ENCODE measurements at regions not wholly inside any gene's neighbourhood (a gene's known extent, or its start where the extent isn't known, plus 50 kb on each side); places are given as distances from the start of the nearest gene placed in this dataset.

- TF ChIP-seq, protein P1, sequence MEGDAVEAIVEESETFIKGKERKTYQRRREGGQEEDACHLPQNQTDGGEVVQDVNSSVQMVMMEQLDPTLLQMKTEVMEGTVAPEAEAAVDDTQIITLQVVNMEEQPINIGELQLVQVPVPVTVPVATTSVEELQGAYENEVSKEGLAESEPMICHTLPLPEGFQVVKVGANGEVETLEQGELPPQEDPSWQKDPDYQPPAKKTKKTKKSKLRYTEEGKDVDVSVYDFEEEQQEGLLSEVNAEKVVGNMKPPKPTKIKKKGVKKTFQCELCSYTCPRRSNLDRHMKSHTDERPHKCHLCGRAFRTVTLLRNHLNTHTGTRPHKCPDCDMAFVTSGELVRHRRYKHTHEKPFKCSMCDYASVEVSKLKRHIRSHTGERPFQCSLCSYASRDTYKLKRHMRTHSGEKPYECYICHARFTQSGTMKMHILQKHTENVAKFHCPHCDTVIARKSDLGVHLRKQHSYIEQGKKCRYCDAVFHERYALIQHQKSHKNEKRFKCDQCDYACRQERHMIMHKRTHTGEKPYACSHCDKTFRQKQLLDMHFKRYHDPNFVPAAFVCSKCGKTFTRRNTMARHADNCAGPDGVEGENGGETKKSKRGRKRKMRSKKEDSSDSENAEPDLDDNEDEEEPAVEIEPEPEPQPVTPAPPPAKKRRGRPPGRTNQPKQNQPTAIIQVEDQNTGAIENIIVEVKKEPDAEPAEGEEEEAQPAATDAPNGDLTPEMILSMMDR (IDR thresholded peaks at IDR 0.05 in 8 of 11, conservative IDR thresholded peaks at IDR 0.05 in 3 of 11) = no peak
- no peak for TF ChIP-seq POLR2A (IDR thresholded peaks at IDR 0.05)
- TF ChIP-seq POLR2AphosphoS5 (IDR thresholded peaks at IDR 0.05) = no peak
These were observed 136.5 kb upstream of the GJB5 start for GRCh38 chr1:34618381-34618780.
